Dedifferentiated amniotic fluid mesenchymal stem cell (primary cell): ENCODE measurements at regions not wholly inside any gene's neighbourhood (a gene's known extent, or its start where the extent isn't known, plus 50 kb on each side); places are given as distances from the start of the nearest gene placed in this dataset.
A peak's percentile ranks its signal among the peaks of the same experiment; 100 is the strongest.
"Not testable (repeated sequence)": the region's sequence is repeated elsewhere in the genome, so short reads cannot be mapped to it uniquely, and the experiment has no call there.

Experiments
- DNase-seq: peaks from one replicate; pipeline ENCODE4 v3.0.0-alpha.2; 2016; ENCODE audit errors: extremely low spot score

DNA sequence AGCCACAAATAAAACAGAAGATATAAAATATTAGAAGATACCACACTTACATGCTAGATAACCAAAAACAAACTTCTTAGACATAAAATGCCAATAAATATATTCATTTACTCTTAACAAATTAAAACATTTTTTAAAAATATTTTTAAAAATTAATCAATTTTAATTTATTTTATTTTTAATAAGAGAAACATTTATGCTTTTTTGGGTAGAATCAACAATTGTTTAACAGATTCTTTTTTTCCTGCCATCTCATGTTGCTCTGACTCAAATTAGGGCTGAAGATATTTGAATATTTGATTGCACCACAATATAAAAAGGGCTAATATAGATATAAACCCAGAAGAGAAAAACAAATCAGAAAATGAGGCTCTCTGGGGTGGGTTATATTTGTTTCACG is 172.6 kb downstream of the GOLGA6L6 start:
- no peak for DNase-seq

DNA sequence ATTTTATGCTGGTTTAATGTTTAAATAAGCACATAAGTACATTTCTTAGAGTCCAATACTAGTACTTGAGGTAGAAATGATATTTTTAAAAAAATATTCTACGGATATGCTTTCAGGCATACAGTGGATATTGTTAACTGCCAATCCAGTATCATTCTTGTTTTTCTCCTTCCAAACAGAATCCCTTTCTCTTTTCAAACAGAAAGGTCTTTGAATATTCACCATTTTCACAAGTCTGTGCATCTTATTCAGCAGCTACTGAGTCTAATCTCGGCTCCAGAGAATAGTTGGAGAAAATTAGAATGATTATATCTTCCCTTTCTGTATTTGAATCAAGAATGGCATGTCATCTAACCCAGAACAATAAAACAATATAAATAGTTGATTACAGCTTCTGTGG is 174.5 kb downstream of the GOLGA6L6 start:
- DNase-seq: no peak

DNA sequence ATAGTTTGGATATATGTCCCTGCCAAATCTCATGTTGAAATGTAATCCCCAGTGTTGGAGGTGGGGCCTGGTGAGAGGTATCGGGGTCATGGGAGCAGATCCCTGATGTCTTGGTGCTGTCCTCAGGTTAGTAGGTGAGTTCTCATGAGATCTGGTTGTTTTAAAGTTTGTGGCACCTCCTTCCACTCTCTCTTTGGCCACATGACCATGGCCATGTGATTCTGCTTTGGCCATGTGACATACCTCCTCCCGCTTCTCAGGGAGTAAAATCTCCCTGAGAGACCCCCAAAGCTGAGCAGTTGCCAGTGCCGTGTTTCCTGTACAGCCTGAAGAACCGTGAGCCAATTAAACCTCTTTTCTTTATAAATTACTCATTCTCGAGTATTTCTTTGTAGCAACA is 178.0 kb downstream of the GOLGA6L6 start:
- DNase-seq: not testable (repeated sequence)

GRCh38 chr15:20361091-20361490 is 180.5 kb downstream of the GOLGA6L6 start:
- DNase-seq: peak; percentile 16

GRCh38 chr15:20358779-20359414 is 182.7 kb downstream of the GOLGA6L6 start:
- no peak for DNase-seq

DNA sequence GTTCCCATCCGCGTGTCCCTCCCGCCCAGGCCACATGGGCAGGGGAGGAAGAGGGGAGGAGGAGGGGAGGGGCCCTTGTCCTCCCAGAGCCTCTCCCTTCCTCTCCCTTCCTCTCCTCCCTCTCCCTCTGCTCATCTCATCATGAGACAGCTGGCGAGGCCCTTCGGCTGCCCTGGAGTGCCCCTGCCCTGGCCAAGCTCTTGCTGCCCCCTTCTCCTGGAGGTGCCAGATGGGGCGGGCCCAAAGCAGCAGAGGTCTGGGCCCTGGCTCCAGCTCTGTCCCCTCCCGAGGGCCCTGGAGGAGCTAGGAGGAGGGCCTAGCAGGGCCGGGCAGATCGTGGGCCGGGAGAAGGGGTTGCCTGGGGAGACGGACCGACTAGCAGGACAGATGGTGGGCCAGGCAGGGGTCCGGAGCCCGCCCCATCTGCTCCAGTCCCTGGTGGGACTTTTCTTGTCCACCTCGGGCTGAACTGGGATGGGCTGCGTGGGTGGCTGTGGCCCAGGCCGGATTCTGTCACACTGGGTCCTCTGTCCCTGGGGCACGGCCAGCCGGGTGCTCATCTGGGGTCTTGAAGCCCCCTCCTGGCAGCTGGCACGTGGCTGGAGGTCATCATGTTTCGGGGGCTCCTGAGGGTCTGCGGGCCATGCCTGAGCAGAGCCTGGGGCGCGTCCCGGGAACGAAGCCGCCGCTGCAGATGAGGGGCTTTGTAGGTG is 183.4 kb downstream of the GOLGA6L6 start:
- DNase-seq: no peak

DNA sequence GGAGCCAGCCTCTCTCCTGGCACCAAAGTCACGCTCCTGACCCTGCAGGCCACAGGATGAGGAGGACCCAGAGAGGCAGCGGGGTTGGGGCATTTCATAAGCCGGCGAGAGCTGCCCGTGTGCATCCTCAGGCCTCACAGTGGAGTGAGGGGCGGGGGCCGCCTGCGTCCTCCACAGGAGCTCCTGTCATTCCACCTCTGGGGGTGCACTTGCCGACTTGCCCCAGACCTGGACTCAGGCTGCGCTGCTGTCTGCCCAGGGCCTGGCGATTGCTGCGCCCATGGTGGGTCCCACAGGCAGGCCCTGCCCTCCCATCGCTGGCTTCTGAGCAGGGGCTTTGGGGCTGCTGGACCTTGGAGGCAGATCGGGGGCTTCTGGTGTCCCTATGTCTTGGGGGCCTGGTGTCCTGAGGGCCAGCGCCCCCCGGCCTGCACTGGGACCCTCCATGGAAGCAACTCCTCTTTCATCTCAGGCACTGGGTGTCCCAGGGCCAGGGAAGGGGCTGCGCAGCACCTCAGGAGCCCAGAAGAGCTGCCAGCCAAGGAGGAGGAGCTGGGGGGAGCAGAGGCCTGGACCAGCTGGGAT is 184.0 kb downstream of the GOLGA6L6 start:
- no peak for DNase-seq

- no peak for DNase-seq
Observed at GRCh38 chr15:20356911-20357480, 184.6 kb downstream of the GOLGA6L6 start.

DNA sequence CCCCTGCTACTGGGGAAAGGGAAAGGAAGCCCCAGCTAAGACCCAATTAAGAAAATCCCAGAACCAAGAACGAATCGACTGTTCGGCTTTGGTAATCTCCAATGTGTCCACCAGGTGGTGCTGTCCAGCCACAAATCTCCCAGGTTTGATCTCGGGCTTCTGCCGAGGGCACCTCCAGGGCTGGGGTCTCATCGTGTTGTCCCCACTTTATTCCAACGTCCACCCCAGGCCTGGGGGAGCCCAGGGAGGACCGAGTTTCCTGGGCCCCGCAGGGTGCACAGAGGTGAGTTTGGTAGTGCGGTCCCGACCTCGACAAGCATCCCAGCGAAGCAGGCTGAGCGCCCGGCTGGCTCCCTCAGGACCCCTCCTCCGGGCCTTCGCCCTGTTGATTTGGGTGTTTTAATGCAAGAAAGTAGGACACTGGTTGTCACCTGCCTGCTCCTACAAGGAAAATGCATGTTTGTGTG is 185.1 kb downstream of the GOLGA6L6 start:
- no peak for DNase-seq

- DNase-seq: no peak
Observed at GRCh38 chr15:20355256-20355868, 186.2 kb downstream of the GOLGA6L6 start.

GRCh38 chr15:20354884-20355223 is 186.7 kb downstream of the GOLGA6L6 start:
- not testable (repeated sequence) for DNase-seq

DNA sequence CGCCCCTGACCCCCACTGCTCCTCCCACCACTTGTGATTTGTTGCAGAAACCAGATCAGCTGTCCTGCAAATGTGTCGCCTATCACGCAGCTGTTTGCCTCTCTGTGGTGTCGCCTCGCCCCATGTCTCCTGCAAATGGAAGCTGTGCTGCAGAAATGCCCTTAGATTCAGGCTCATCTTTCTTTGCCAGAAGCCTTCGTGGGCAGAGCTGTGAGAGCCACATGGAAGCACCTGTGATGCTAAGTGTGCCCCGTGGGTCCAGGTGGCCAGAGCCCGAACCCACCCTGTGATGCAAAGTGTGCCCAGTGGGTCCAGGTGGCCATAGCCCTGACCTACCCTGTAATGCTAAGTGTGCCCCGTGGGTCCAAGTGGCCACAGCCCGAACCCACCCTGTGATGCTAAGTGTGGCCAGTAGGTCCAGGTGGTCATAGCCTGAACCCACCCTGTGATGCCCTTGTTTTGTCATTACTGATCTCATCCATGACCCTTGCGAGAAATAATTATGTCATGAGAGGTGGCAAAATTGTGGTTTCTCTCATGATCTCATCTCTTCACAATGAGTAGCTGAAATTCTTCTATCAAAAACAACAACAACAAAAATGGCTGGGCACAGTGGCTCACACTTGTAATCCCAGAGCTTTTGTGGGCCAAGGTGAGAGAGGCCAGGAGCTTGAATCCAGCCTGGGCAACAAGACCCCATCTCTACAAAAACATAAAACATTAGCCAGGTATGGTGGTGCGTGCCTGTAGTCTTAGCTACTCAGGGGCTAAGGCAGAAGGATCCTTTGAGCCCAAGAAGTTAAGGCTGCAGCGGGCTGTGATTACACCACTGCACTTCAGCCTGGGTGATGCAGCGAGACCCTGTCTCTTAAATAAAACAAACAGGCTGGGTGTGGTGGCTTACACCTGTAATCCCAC is 187.4 kb downstream of the GOLGA6L6 start:
- no peak for DNase-seq

DNA sequence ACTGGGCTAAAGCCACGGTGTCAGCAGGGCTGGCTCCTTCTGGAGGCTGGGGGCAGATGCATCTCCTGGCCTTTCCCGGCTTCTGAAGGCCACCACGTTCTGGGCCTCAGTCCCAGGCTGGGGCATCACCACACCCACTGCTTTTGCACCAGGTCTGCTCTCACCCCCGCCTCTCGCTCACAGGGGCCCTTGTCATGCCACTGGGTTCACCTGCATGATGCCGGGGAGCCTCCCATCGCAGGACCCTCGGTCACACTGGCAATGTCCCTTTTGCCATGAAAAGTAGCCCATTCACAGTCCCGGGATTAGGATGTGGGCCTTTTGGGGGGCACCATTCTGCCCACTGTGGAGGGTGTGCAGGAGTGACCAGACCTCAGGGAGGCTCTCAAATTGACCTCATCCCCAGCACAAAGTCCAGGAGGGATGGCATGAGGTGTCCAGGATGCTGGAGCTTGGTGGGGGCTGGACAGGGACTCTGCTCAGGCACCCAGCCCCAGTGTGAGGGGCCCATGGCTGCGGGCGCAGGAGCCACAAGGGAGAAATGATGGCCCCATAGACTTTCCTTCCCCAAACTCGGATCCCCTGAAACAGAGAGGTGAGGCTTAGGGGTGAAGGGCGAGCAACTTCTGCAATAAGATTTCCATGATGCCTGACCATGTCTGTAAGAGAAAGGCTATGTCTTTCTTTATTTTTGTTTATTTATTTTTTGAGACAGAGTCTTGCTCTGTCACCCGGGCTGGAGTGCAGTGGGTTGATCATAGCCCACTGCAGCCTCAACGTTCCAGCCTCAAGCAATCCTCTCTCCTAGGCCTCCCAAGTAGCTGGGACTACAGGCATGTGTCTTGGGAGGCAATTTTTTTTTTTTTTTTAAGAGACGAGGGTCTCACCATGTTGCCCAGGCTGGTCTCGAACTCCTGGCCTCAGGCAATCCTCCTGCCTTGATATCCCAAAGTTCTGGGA is 189.1 kb downstream of the GOLGA6L6 start:
- DNase-seq: no peak

GRCh38 chr15:20351448-20351971 is 190.1 kb downstream of the GOLGA6L6 start:
- DNase-seq: no peak

- DNase-seq: no peak
Observed at GRCh38 chr15:20349774-20350498, 191.7 kb downstream of the GOLGA6L6 start.

GRCh38 chr15:20348900-20349773 is 192.5 kb downstream of the GOLGA6L6 start:
- DNase-seq: no peak

- no peak for DNase-seq
Observed at GRCh38 chr15:20348291-20348899, 193.2 kb downstream of the GOLGA6L6 start.
